ENCODE measurements at regions not wholly inside any gene's neighbourhood (a gene's known extent, or its start where the extent isn't known, plus 50 kb on each side); places are given as distances from the start of the nearest gene placed in this dataset.

- WGBS, 2 donors: 75 to 77% methylated on average over 5 of the region's 5 CpGs
- intact Hi-C loops (cut with DNase I; ENCODE audit: low total_unique reads): loop anchor here (5.0 to 10.0 kb wide), 2 partner anchors 146 to 242 kb away; partner anchors contain the start of gene CCND2
Measured at GRCh38 chr12:4032924-4033615, 159.9 kb upstream of the PARP11 start.

GRCh38 chr12:4031703-4032291, 158.6 kb upstream of the PARP11 start:
- Histone ChIP-seq H3K27ac (peak overlapping the region; percentile 55 to 86), H3K4me1 (no peaks in the 10 kb centered on the region), H3K36me3 (ENCODE audit: low read depth, missing control alignments) (no peaks in the 10 kb centered on the region), H3K4me3 (peak overlapping the region; percentile 56 to 57), H3K9me3 (no peaks in the 10 kb centered on the region), H3K27me3 (no peaks in the 10 kb centered on the region)
- no peak for DNase-seq
- intact Hi-C loops (cut with DNase I; ENCODE audit: low total_unique reads): loop anchor here (5.0 to 10.0 kb wide), 2 partner anchors 144 to 243 kb away; partner anchors contain the start of gene CCND2
- TF ChIP-seq CTCF (IDR thresholded peaks at IDR 0.05) (no peak), POLR2A (IDR thresholded peaks at IDR 0.05) (no peak)
- WGBS, 2 donors: 50 to 52% methylated on average over 29 to 30 of the region's 30 CpGs

More at GRCh38 chr12:4032924-4033615, 159.9 kb upstream of the PARP11 start:
- no peaks in the 10 kb centered on the region for H3K27me3 ChIP-seq
- no peaks in the 10 kb centered on the region for H3K9me3 ChIP-seq
- no peak overlapping the region for H3K27ac ChIP-seq
- H3K4me3 ChIP-seq: no peak overlapping the region
- no peaks in the 10 kb centered on the region for H3K36me3 ChIP-seq (ENCODE audit: low read depth, missing control alignments)
- TF ChIP-seq POLR2A (IDR thresholded peaks at IDR 0.05) (no peak), CTCF (IDR thresholded peaks at IDR 0.05) (no peak)
- DNase-seq: no peak
- no peaks in the 10 kb centered on the region for H3K4me1 ChIP-seq

GRCh38 chr12:4030929-4031702, 157.9 kb upstream of the PARP11 start:
- H3K4me1 ChIP-seq: no peaks in the 10 kb centered on the region
- H3K27me3 ChIP-seq: no peaks in the 10 kb centered on the region
- no peaks in the 10 kb centered on the region for H3K36me3 ChIP-seq (ENCODE audit: low read depth, missing control alignments)
- DNase-seq: peak; percentile 86
- no peaks in the 10 kb centered on the region for H3K9me3 ChIP-seq
- peak overlapping the region; percentile 80 to 86 for H3K27ac ChIP-seq
- 0 to 3% methylated on average over 5 to 56 of the region's 75 CpGs for WGBS, 2 donors
- intact Hi-C loops (cut with DNase I; ENCODE audit: low total_unique reads): loop anchor here (5.0 to 10.0 kb wide), 2 partner anchors 144 to 244 kb away; partner anchors contain the start of gene CCND2
- H3K4me3 ChIP-seq: peak overlapping the region; percentile 56 to 57
- no peak for TF ChIP-seq POLR2A (IDR thresholded peaks at IDR 0.05)
- TF ChIP-seq CTCF (IDR thresholded peaks at IDR 0.05): peak in 1 of 3 experiments; percentile 28

GRCh38 chr12:4027412-4027811, 154.2 kb upstream of the PARP11 start:
- no peaks in the 10 kb centered on the region for H3K27me3 ChIP-seq
- TF ChIP-seq CTCF (IDR thresholded peaks at IDR 0.05) (no peak), POLR2A (IDR thresholded peaks at IDR 0.05) (no peak)
- no peak for DNase-seq
- no peak overlapping the region for H3K4me3 ChIP-seq
- H3K4me1 ChIP-seq: peaks cover 9% of the 10 kb centered on the region
- intact Hi-C loops (cut with DNase I; ENCODE audit: low total_unique reads): no loop called here
- H3K36me3 ChIP-seq (ENCODE audit: low read depth, missing control alignments): no peaks in the 10 kb centered on the region
- WGBS, 2 donors: 78 to 82% methylated on average over 4 of the region's 4 CpGs
- H3K9me3 ChIP-seq: no peaks in the 10 kb centered on the region
- no peak overlapping the region for H3K27ac ChIP-seq

All from testis (tissue), 2 donors.